Gastrocnemius medialis (tissue), 4 donors: ENCODE measurements at regions not wholly inside any gene's neighbourhood (a gene's known extent, or its start where the extent isn't known, plus 50 kb on each side); places are given as distances from the start of the nearest gene placed in this dataset.

Source experiments
- ATAC-seq, 2 donors: fragments of 150-250 bp; one replicate each; pipeline ENCODE4 v1.9.1; 2016
- DNase-seq, 2 donors: peaks; one replicate each; pipeline ENCODE4 v3.0.0-alpha.2; 2019
- H3K27ac ChIP-seq, 4 donors: fragments of 200-600 bp; sonication (generic); 1 replicate in 1 of 4; 2 replicates in 3 of 4; pipeline ENCODE4 v1.5.1; 2016 to 2018; ENCODE audit warnings: mild to moderate bottlenecking in 2 of 4, moderate library complexity in 1 of 4
- H3K27me3 ChIP-seq, 3 donors: fragments of 200-600 bp; sonication (generic) in 2 of 3; 1 replicate in 1 of 3; 2 replicates in 2 of 3; pipeline versions ENCODE4 v1.5.1 to v1.6.0; 2016 to 2019; ENCODE audit warnings: mild to moderate bottlenecking in 1 of 3, moderate library complexity in 1 of 3
- H3K36me3 ChIP-seq, 2 donors: fragments of 200-600 bp; sonication (generic) in 1 of 2; one replicate each; pipeline ENCODE4 v1.5.1; 2017 to 2018
- H3K4me1 ChIP-seq, 2 donors: fragments of 200-600 bp; sonication (generic) in 1 of 2; one replicate each; pipeline ENCODE4 v1.5.1; 2016 to 2017; ENCODE audit warnings: mild to moderate bottlenecking in 2 of 2
- H3K4me3 ChIP-seq, 4 donors: fragments of 200-600 bp; sonication (generic) in 3 of 4; 1 replicate in 1 of 4; 2 replicates in 3 of 4; pipeline ENCODE4 v1.5.1; 2016 to 2019; ENCODE audit warnings: mild to moderate bottlenecking in 2 of 4
- H3K9me3 ChIP-seq, 3 donors: fragments of 200-600 bp; sonication (generic) in 2 of 3; 1 replicate in 1 of 3; 2 replicates in 2 of 3; pipeline ENCODE4 v1.5.1; 2016 to 2019
- CTCF ChIP-seq, 5 experiments: fragments of 450-650 bp in 3 of 5; fragments of 200-600 bp in 2 of 5; sonication (generic) in 2 of 5; IDR thresholded peaks in 4 of 5; conservative IDR thresholded peaks in 1 of 5; 1 replicate in 4 of 5; 2 replicates in 1 of 5; pipeline ENCODE4 v1.5.1; 2016 to 2019; ENCODE audit warnings: antibody characterized with exemption in 5 of 5, mild to moderate bottlenecking in 3 of 5, moderate library complexity in 3 of 5
- POLR2A ChIP-seq, 2 donors: fragments of 450-650 bp; IDR thresholded peaks; one replicate each; pipeline ENCODE4 v1.6.1; 2017; ENCODE audit warnings: antibody characterized with exemption in 2 of 2, mild to moderate bottlenecking in 2 of 2, moderate library complexity in 2 of 2
- in situ Hi-C, 4 donors: fragments of 200-750 bp; cut with MboI; loops; one replicate each; pipeline versions ENCODE4 v1.15.0 to v1.8.0; 2017; ENCODE audit warnings: low sequenced_read_pairs in 4 of 4
- intact Hi-C: fragments of 100-400 bp; cut with DNase I; formaldehyde crosslinking; loops from one replicate; pipeline ENCODE4 v1.15.1; 2023; ENCODE audit warnings: low total_unique reads

- no peak for TF ChIP-seq CTCF (IDR thresholded peaks at IDR 0.05 in 4 of 5, conservative IDR thresholded peaks at IDR 0.05 in 1 of 5)
- TF ChIP-seq POLR2A (IDR thresholded peaks at IDR 0.05): no peak
- intact Hi-C loops: no loop called here
- DNase-seq (no peak), ATAC-seq (no peak)
- Histone ChIP-seq H3K27me3 (no peaks in the 10 kb centered on the region), H3K36me3 (no peaks in the 10 kb centered on the region), H3K9me3 (no peaks in the 10 kb centered on the region), H3K27ac (no peak overlapping the region), H3K4me3 (no peak overlapping the region), H3K4me1 (no peaks in the 10 kb centered on the region)
- in situ Hi-C loops: no loop called here
Observed at GRCh38 chr15:70530906-70531305, 232.5 kb downstream of the UACA start.

- DNase-seq: no peak
- intact Hi-C loops (no loop called here), in situ Hi-C loops (no loop called here)
- no peak overlapping the region for H3K4me3 ChIP-seq
- H3K4me1 ChIP-seq: no peaks in the 10 kb centered on the region
- no peaks in the 10 kb centered on the region for H3K36me3 ChIP-seq
- H3K9me3 ChIP-seq: no peaks in the 10 kb centered on the region
- no peak for ATAC-seq
- H3K27me3 ChIP-seq: no peaks in the 10 kb centered on the region
- TF ChIP-seq CTCF (IDR thresholded peaks at IDR 0.05 in 4 of 5, conservative IDR thresholded peaks at IDR 0.05 in 1 of 5) (no peak), POLR2A (IDR thresholded peaks at IDR 0.05) (no peak)
- no peak overlapping the region for H3K27ac ChIP-seq
Observed at GRCh38 chr15:70530503-70530902, 232.9 kb downstream of the UACA start.

GRCh38 chr15:70530017-70530499 lies 233.3 kb downstream of the UACA start:
- DNase-seq (no peak), ATAC-seq (no peak)
- Histone ChIP-seq H3K4me3 (no peak overlapping the region), H3K27ac (no peak overlapping the region), H3K9me3 (no peaks in the 10 kb centered on the region), H3K27me3 (no peaks in the 10 kb centered on the region), H3K4me1 (no peaks in the 10 kb centered on the region), H3K36me3 (no peaks in the 10 kb centered on the region)
- intact Hi-C loops: no loop called here
- in situ Hi-C loops: no loop called here
- TF ChIP-seq CTCF (IDR thresholded peaks at IDR 0.05 in 4 of 5, conservative IDR thresholded peaks at IDR 0.05 in 1 of 5) (no peak), POLR2A (IDR thresholded peaks at IDR 0.05) (no peak)

GRCh38 chr15:70528816-70529215 lies 234.5 kb downstream of the UACA start:
- H3K27ac ChIP-seq: no peak overlapping the region
- no peaks in the 10 kb centered on the region for H3K27me3 ChIP-seq
- ATAC-seq (no peak), DNase-seq (no peak)
- no peaks in the 10 kb centered on the region for H3K36me3 ChIP-seq
- no peak overlapping the region for H3K4me3 ChIP-seq
- H3K4me1 ChIP-seq: no peaks in the 10 kb centered on the region
- in situ Hi-C loops (no loop called here), intact Hi-C loops (no loop called here)
- no peaks in the 10 kb centered on the region for H3K9me3 ChIP-seq
- TF ChIP-seq POLR2A (IDR thresholded peaks at IDR 0.05) (no peak), CTCF (IDR thresholded peaks at IDR 0.05 in 4 of 5, conservative IDR thresholded peaks at IDR 0.05 in 1 of 5) (no peak)

- Histone ChIP-seq H3K4me1 (no peaks in the 10 kb centered on the region), H3K36me3 (no peaks in the 10 kb centered on the region), H3K9me3 (no peaks in the 10 kb centered on the region), H3K27ac (no peak overlapping the region), H3K27me3 (no peaks in the 10 kb centered on the region), H3K4me3 (no peak overlapping the region)
- intact Hi-C loops: no loop called here
- TF ChIP-seq POLR2A (IDR thresholded peaks at IDR 0.05) (no peak), CTCF (IDR thresholded peaks at IDR 0.05 in 4 of 5, conservative IDR thresholded peaks at IDR 0.05 in 1 of 5) (no peak)
- DNase-seq: no peak
- no peak for ATAC-seq
- in situ Hi-C loops: no loop called here
Observed at GRCh38 chr15:70528270-70528706, 235.1 kb downstream of the UACA start.
